Common myeloid progenitor, CD34-positive (primary cell): ENCODE measurements at regions not wholly inside any gene's neighbourhood (a gene's known extent, or its start where the extent isn't known, plus 50 kb on each side); places are given as distances from the start of the nearest gene placed in this dataset.

ENCODE experiments used
- CTCF ChIA-PET: fragments of 350-600 bp; sonication (Branson Sonifier 250); formaldehyde crosslinking; loops from one replicate; lab custom pipeline; 2021; ENCODE audit warnings: antibody characterized with exemption; lab: Charles Lee
- POLR2A ChIA-PET: fragments of 350-600 bp; sonication (Branson Sonifier 250); formaldehyde crosslinking; loops from one replicate; lab custom pipeline; 2021; ENCODE audit warnings: antibody characterized with exemption; lab: Charles Lee
- DNase-seq, 3 donors: peaks; one replicate each; pipeline versions ENCODE4 v3.0.0 to v3.0.0-alpha.2; 2013
- H3K27ac ChIP-seq, 2 experiments: 1 replicate in 1 of 2; 2 replicates in 1 of 2; pipeline ENCODE4 v1.7.0; 2013; ENCODE audit warnings: inconsistent platforms in 2 of 2, low read length in 2 of 2, mild to moderate bottlenecking in 2 of 2, low read depth in 1 of 2, moderate library complexity in 1 of 2; ENCODE audit not compliant: severe bottlenecking in 2 of 2, insufficient read depth in 1 of 2, poor library complexity in 1 of 2
- H3K27me3 ChIP-seq, 5 experiments: replicated peaks in 2 of 5; 1 replicate in 3 of 5; 2 replicates in 2 of 5; pipeline versions ENCODE4 v1.6.1 to v1.7.0; 2013; ENCODE audit warnings: low read length in 4 of 5, mild to moderate bottlenecking in 2 of 5, moderate library complexity in 2 of 5, inconsistent platforms in 1 of 5; ENCODE audit not compliant: insufficient read depth in 5 of 5, control insufficient read depth in 4 of 5
- H3K36me3 ChIP-seq, 4 experiments: 1 replicate in 2 of 4; 2 replicates in 2 of 4; pipeline versions ENCODE4 v1.6.1 to v1.7.0; 2013; ENCODE audit warnings: low read length in 3 of 4, control low read depth in 1 of 4, mild to moderate bottlenecking in 1 of 4; ENCODE audit not compliant: control insufficient read depth in 4 of 4, insufficient read depth in 4 of 4
- H3K4me1 ChIP-seq, 4 experiments: 1 replicate in 3 of 4; 2 replicates in 1 of 4; pipeline versions ENCODE4 v1.6.1 to v1.7.1; 2013; ENCODE audit warnings: low read length in 3 of 4, mild to moderate bottlenecking in 3 of 4, control low read depth in 1 of 4, inconsistent platforms in 1 of 4, moderate library complexity in 1 of 4; ENCODE audit not compliant: control insufficient read depth in 4 of 4, insufficient read depth in 4 of 4; ENCODE audit errors: control extremely low read depth in 1 of 4
- H3K4me3 ChIP-seq, 7 experiments: 1 replicate in 4 of 7; 2 replicates in 3 of 7; pipeline versions ENCODE4 v1.5.1 to v1.7.0; 2013; ENCODE audit warnings: mild to moderate bottlenecking in 7 of 7, low read length in 6 of 7, moderate library complexity in 6 of 7, inconsistent platforms in 2 of 7, low read depth in 2 of 7, control low read depth in 1 of 7; ENCODE audit not compliant: insufficient read depth in 4 of 7, control insufficient read depth in 1 of 7; ENCODE audit errors: extremely low read depth in 1 of 7
- H3K9me3 ChIP-seq, 5 experiments: 1 replicate in 4 of 5; 2 replicates in 1 of 5; pipeline versions ENCODE4 v1.6.1 to v1.7.1; 2013; ENCODE audit warnings: low read length in 4 of 5, mild to moderate bottlenecking in 2 of 5, inconsistent platforms in 1 of 5, low read depth in 1 of 5, moderate library complexity in 1 of 5; ENCODE audit not compliant: control insufficient read depth in 4 of 5, insufficient read depth in 2 of 5; ENCODE audit errors: control extremely low read depth in 1 of 5
- WGBS: methylation state at CpG from one replicate; pipeline ENCODE4 v1.1.5; 2013; ENCODE audit not compliant: insufficient coverage; 5-methylcytosine and 5-hydroxymethylcytosine counted together

GRCh38 chrX:13470685-13470977 lies 98.8 kb upstream of the EGFL6 start:
- 96% methylated on average over 3 of the region's 3 CpGs for WGBS
- no peaks in the 10 kb centered on the region for H3K36me3 ChIP-seq
- H3K27ac ChIP-seq = no peak overlapping the region
- DNase-seq = no peak
- peaks cover 0 to 3% (median 0%) of the 10 kb centered on the region in 5 experiments for H3K27me3 ChIP-seq
- ChIA-PET POLR2A (no interaction called here), CTCF (no interaction called here)
- H3K9me3 ChIP-seq = no peaks in the 10 kb centered on the region
- H3K4me1 ChIP-seq = peaks cover 0 to 18% (median 9%) of the 10 kb centered on the region in 4 experiments
- H3K4me3 ChIP-seq = no peak overlapping the region

- Histone ChIP-seq H3K9me3 (no peaks in the 10 kb centered on the region), H3K27me3 (peaks cover 0 to 3% (median 0%) of the 10 kb centered on the region in 5 experiments), H3K4me1 (peaks cover 0 to 18% (median 9%) of the 10 kb centered on the region in 4 experiments), H3K4me3 (no peak overlapping the region), H3K36me3 (no peaks in the 10 kb centered on the region), H3K27ac (no peak overlapping the region)
- POLR2A ChIA-PET = no interaction called here
- CTCF ChIA-PET = interaction anchor here (0.8 to 1.1 kb wide), 2 partner anchors 17 to 216 kb away, joined by 3 read pairs; no protein-coding TSS in a partner anchor
- 50% methylated on average over 4 of the region's 4 CpGs for WGBS
- peak; percentile 39 to 73 (median 62) for DNase-seq
Observed at GRCh38 chrX:13469963-13470684, 99.3 kb upstream of the EGFL6 start.

- peaks cover 0 to 3% (median 0%) of the 10 kb centered on the region in 5 experiments for H3K27me3 ChIP-seq
- CTCF ChIA-PET = no interaction called here
- H3K4me1 ChIP-seq = peaks cover 0 to 13% (median 5%) of the 10 kb centered on the region in 4 experiments
- WGBS = 98% methylated on average over 4 of the region's 4 CpGs
- no peaks in the 10 kb centered on the region for H3K36me3 ChIP-seq
- H3K27ac ChIP-seq = no peak overlapping the region
- POLR2A ChIA-PET = no interaction called here
- H3K4me3 ChIP-seq = no peak overlapping the region
- H3K9me3 ChIP-seq = peaks cover 0 to 2% (median 0%) of the 10 kb centered on the region in 5 experiments
- DNase-seq = no peak
Observed at GRCh38 chrX:13468096-13468495, 101.3 kb upstream of the EGFL6 start.

GRCh38 chrX:13467243-13467642 lies 102.2 kb upstream of the EGFL6 start:
- Histone ChIP-seq H3K27ac (no peak overlapping the region), H3K36me3 (no peaks in the 10 kb centered on the region), H3K4me3 (no peak overlapping the region), H3K27me3 (peaks cover 0 to 8% (median 0%) of the 10 kb centered on the region in 5 experiments), H3K4me1 (peaks cover 0 to 13% (median 5%) of the 10 kb centered on the region in 4 experiments), H3K9me3 (peaks cover 0 to 8% (median 0%) of the 10 kb centered on the region in 5 experiments)
- CTCF ChIA-PET = no interaction called here
- WGBS = 50% methylated on average over 1 of the region's 1 CpG
- no peak for DNase-seq
- POLR2A ChIA-PET = no interaction called here

GRCh38 chrX:13464599-13465275 lies 104.7 kb upstream of the EGFL6 start:
- Histone ChIP-seq H3K36me3 (no peaks in the 10 kb centered on the region), H3K4me3 (no peak overlapping the region), H3K9me3 (peaks cover 0 to 8% (median 0%) of the 10 kb centered on the region in 5 experiments), H3K4me1 (no peaks in the 10 kb centered on the region), H3K27ac (no peak overlapping the region), H3K27me3 (peaks cover 0 to 8% (median 0%) of the 10 kb centered on the region in 5 experiments)
- POLR2A ChIA-PET = no interaction called here
- DNase-seq = no peak
- CTCF ChIA-PET = no interaction called here
- WGBS = 88% methylated on average over 1 of the region's 1 CpG

GRCh38 chrX:13463608-13464007 lies 105.8 kb upstream of the EGFL6 start:
- DNase-seq = peak; percentile 22 to 86 (median 81)
- peaks cover 0 to 12% (median 0%) of the 10 kb centered on the region in 5 experiments for H3K27me3 ChIP-seq
- H3K4me3 ChIP-seq = no peak overlapping the region
- WGBS = 30% methylated on average over 2 of the region's 3 CpGs
- no peak overlapping the region for H3K27ac ChIP-seq
- H3K4me1 ChIP-seq = no peaks in the 10 kb centered on the region
- CTCF ChIA-PET = no interaction called here
- H3K36me3 ChIP-seq = no peaks in the 10 kb centered on the region
- peaks cover 0 to 8% (median 0%) of the 10 kb centered on the region in 5 experiments for H3K9me3 ChIP-seq
- POLR2A ChIA-PET = no interaction called here

- Histone ChIP-seq H3K36me3 (no peaks in the 10 kb centered on the region), H3K9me3 (peaks cover 0 to 3% (median 0%) of the 10 kb centered on the region in 5 experiments), H3K27me3 (no peaks in the 10 kb centered on the region), H3K27ac (no peak overlapping the region), H3K4me3 (no peak overlapping the region), H3K4me1 (no peaks in the 10 kb centered on the region)
- POLR2A ChIA-PET = no interaction called here
- CTCF ChIA-PET = no interaction called here
- WGBS = 87% methylated on average over 3 of the region's 7 CpGs
- no peak for DNase-seq
Observed at GRCh38 chrX:13452283-13452682, 117.1 kb upstream of the EGFL6 start.
